MM.1S (cell line): ENCODE measurements at regions not wholly inside any gene's neighbourhood (a gene's known extent, or its start where the extent isn't known, plus 50 kb on each side); places are given as distances from the start of the nearest gene placed in this dataset.

Experiments used
- DNase-seq: peaks from one replicate; pipeline ENCODE4 v3.0.0-alpha.2; 2015
- H2AFZ ChIP-seq: fragments of 300-600 bp; sonication (generic); 2 replicates; pipeline ENCODE4 v1.6.0; 2016; ENCODE audit warnings: antibody characterized with exemption, low read length
- H3F3A ChIP-seq: fragments of 300-600 bp; sonication (generic); 2 replicates; pipeline ENCODE4 v1.6.1; 2016; ENCODE audit warnings: mild to moderate bottlenecking, antibody characterized with exemption, low read length, moderate library complexity, mixed read lengths; ENCODE audit not compliant: insufficient read depth
- H3K27ac ChIP-seq: fragments of 300-600 bp; sonication (generic); 2 replicates; pipeline ENCODE4 v1.5.1; 2016; ENCODE audit warnings: mild to moderate bottlenecking, low read length
- H3K27me3 ChIP-seq: fragments of 300-600 bp; sonication (generic); replicated peaks from 2 replicates; pipeline ENCODE4 v1.6.0; 2016; ENCODE audit warnings: low read length; ENCODE audit not compliant: insufficient read depth
- H3K36me3 ChIP-seq: fragments of 300-600 bp; sonication (generic); replicated peaks from 2 replicates; pipeline ENCODE4 v1.6.1; 2016; ENCODE audit warnings: mild to moderate bottlenecking, low read length, mixed read lengths; ENCODE audit not compliant: insufficient read depth
- H3K4me1 ChIP-seq: fragments of 300-600 bp; sonication (generic); 2 replicates; pipeline ENCODE4 v1.6.1; 2016; ENCODE audit warnings: low read length, mixed read lengths
- H3K4me2 ChIP-seq: fragments of 300-600 bp; sonication (generic); 2 replicates; pipeline ENCODE4 v1.6.0; 2016; ENCODE audit warnings: low read depth, low read length
- H3K4me3 ChIP-seq: fragments of 300-600 bp; sonication (generic); 2 replicates; pipeline ENCODE4 v1.5.1; 2016; ENCODE audit warnings: low read length, mixed read lengths
- H3K79me2 ChIP-seq: fragments of 300-600 bp; sonication (generic); 2 replicates; pipeline ENCODE4 v1.6.1; 2016; ENCODE audit warnings: mixed run types, low read length, mixed read lengths
- H3K9ac ChIP-seq: fragments of 300-600 bp; sonication (generic); 2 replicates; pipeline ENCODE4 v1.6.1; 2016; ENCODE audit warnings: low read length, mixed read lengths
- H3K9me2 ChIP-seq: fragments of 300-600 bp; sonication (generic); replicated peaks from 2 replicates; pipeline ENCODE4 v1.6.1; 2016; ENCODE audit warnings: mild to moderate bottlenecking, low read length, mixed read lengths; ENCODE audit not compliant: insufficient read depth
- H3K9me3 ChIP-seq: fragments of 300-600 bp; sonication (generic); replicated peaks from 2 replicates; pipeline ENCODE4 v1.6.1; 2016; ENCODE audit warnings: mild to moderate bottlenecking, low read length, mixed read lengths; ENCODE audit not compliant: insufficient read depth
- H4K20me1 ChIP-seq: fragments of 300-600 bp; sonication (generic); 2 replicates; pipeline ENCODE4 v1.6.1; 2016; ENCODE audit warnings: mild to moderate bottlenecking, low read length, moderate library complexity, mixed read lengths; ENCODE audit not compliant: insufficient read depth
- CTCF ChIP-seq: fragments of 300-600 bp; sonication (generic); IDR thresholded peaks from 2 replicates; pipeline ENCODE4 v1.5.1; 2016; ENCODE audit warnings: antibody characterized with exemption, low read length, mixed read lengths
- EZH2 ChIP-seq: fragments of 300-600 bp; sonication (generic); optimal IDR thresholded peaks from 2 replicates; pipeline ENCODE3; 2017; ENCODE audit warnings: low read depth, mild to moderate bottlenecking, antibody characterized with exemption, low read length, mixed read lengths
- EZH2phosphoT487 ChIP-seq: fragments of 300-600 bp; sonication (generic); IDR thresholded peaks from 2 replicates; pipeline ENCODE4 v1.6.1; 2018; ENCODE audit warnings: antibody characterized with exemption, low read length

GRCh38 chr10:117757086-117757720, 214.7 kb downstream of the EMX2 start:
- Histone ChIP-seq H3K27me3 (no peaks in the 10 kb centered on the region), H3K9me3 (no peaks in the 10 kb centered on the region), H3K4me2 (no peak overlapping the region), H3K27ac (no peak overlapping the region), H3K9me2 (no peaks in the 10 kb centered on the region), H4K20me1 (no peaks in the 10 kb centered on the region), H3K79me2 (no peaks in the 10 kb centered on the region), H3K4me1 (no peaks in the 10 kb centered on the region), H2AFZ (no peak overlapping the region), H3F3A (no peaks in the 10 kb centered on the region), H3K36me3 (no peaks in the 10 kb centered on the region), H3K9ac (no peak overlapping the region), H3K4me3 (no peak overlapping the region)
- TF ChIP-seq EZH2phosphoT487 (no peak), EZH2 (no peak), CTCF (no peak)
- no peak for DNase-seq

- Histone ChIP-seq H3K9ac (no peak overlapping the region), H3K4me2 (no peak overlapping the region), H3K27me3 (no peaks in the 10 kb centered on the region), H2AFZ (no peak overlapping the region), H3K4me1 (no peaks in the 10 kb centered on the region), H3K36me3 (no peaks in the 10 kb centered on the region), H3K4me3 (no peak overlapping the region), H3K79me2 (no peaks in the 10 kb centered on the region), H3K9me2 (no peaks in the 10 kb centered on the region), H3F3A (no peaks in the 10 kb centered on the region), H3K27ac (no peak overlapping the region), H3K9me3 (no peaks in the 10 kb centered on the region), H4K20me1 (no peaks in the 10 kb centered on the region)
- no peak for DNase-seq
- TF ChIP-seq CTCF, result no peak
- no peak for TF ChIP-seq EZH2
- no peak for TF ChIP-seq EZH2phosphoT487
Measured at GRCh38 chr10:117759266-117759665, 216.7 kb downstream of the EMX2 start.

DNA sequence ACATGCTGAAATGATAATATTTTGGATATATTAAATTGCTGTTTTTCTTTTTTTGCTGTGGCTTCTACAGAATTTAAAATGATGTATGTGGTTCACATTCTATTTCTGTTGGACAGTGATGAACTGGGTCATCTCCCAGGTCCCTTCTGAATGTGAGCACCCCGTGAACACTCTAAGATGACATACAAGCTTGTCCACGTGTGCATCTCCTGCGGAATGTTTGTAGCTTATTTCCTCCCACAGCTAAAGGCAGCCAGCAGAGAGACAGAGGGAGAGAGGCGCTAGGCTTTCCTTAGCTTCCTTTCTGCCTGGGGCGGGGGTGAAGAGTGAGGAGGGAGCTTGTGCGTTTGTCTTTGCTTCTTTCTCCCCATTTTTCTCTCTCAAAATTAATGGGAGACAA, 219.1 kb downstream of the EMX2 start:
- no peaks in the 10 kb centered on the region for H3K9me3 ChIP-seq
- H3K4me1 ChIP-seq, result no peaks in the 10 kb centered on the region
- H3K27ac ChIP-seq, result no peak overlapping the region
- no peak overlapping the region for H3K4me2 ChIP-seq
- no peak for DNase-seq
- TF ChIP-seq CTCF, result no peak
- no peak for TF ChIP-seq EZH2phosphoT487
- no peak for TF ChIP-seq EZH2
- H3K27me3 ChIP-seq, result no peaks in the 10 kb centered on the region
- H2AFZ ChIP-seq, result no peak overlapping the region
- H3K79me2 ChIP-seq, result no peaks in the 10 kb centered on the region
- no peaks in the 10 kb centered on the region for H3F3A ChIP-seq
- H3K9ac ChIP-seq, result no peak overlapping the region
- no peak overlapping the region for H3K4me3 ChIP-seq
- H3K36me3 ChIP-seq, result no peaks in the 10 kb centered on the region
- no peaks in the 10 kb centered on the region for H3K9me2 ChIP-seq
- H4K20me1 ChIP-seq, result no peaks in the 10 kb centered on the region
